ENCODE measurements at regions not wholly inside any gene's neighbourhood (a gene's known extent, or its start where the extent isn't known, plus 50 kb on each side); places are given as distances from the start of the nearest gene placed in this dataset.
"Not testable (repeated sequence)": the region's sequence is repeated elsewhere in the genome, so short reads cannot be mapped to it uniquely, and the experiment has no call there.

- H3K36me3 ChIP-seq (replicated peaks in 1 of 2), result no peaks in the 10 kb centered on the region
- DNase-seq, result no peak
- no peaks in the 10 kb centered on the region for H3K4me1 ChIP-seq (replicated peaks in 1 of 2)
- 86 to 96% (median 88%) methylated on average over 2 of the region's 2 CpGs for WGBS, 4 donors
- no peak for TF ChIP-seq CTCF (IDR thresholded peaks at IDR 0.05)
- no peak for TF ChIP-seq POLR2A (IDR thresholded peaks at IDR 0.05)
- no peaks in the 10 kb centered on the region for H3K9me3 ChIP-seq (replicated peaks in 1 of 3)
- intact Hi-C loops (cut with DNase I), result no loop called here
- no peak overlapping the region for H3K4me3 ChIP-seq
- H3K27ac ChIP-seq, result no peak overlapping the region
- H3K27me3 ChIP-seq, result no peaks in the 10 kb centered on the region
Observed at GRCh38 chr5:130514984-130515690, 610.9 kb downstream of the CHSY3 start.

GRCh38 chr5:130502702-130503101 lies 598.4 kb downstream of the CHSY3 start:
- no peak overlapping the region for H3K27ac ChIP-seq
- H3K9me3 ChIP-seq (replicated peaks in 1 of 3), result no peaks in the 10 kb centered on the region
- H3K27me3 ChIP-seq, result no peaks in the 10 kb centered on the region
- H3K4me1 ChIP-seq (replicated peaks in 1 of 2), result no peaks in the 10 kb centered on the region
- TF ChIP-seq POLR2A (IDR thresholded peaks at IDR 0.05), result no peak
- no peak for TF ChIP-seq CTCF (IDR thresholded peaks at IDR 0.05)
- no peak overlapping the region for H3K4me3 ChIP-seq
- no peaks in the 10 kb centered on the region for H3K36me3 ChIP-seq (replicated peaks in 1 of 2)
- WGBS, 4 donors, result 80 to 89% (median 83%) methylated on average over 4 of the region's 4 CpGs
- intact Hi-C loops (cut with DNase I), result no loop called here
- no peak for DNase-seq

- no peaks in the 10 kb centered on the region for H3K4me1 ChIP-seq (replicated peaks in 1 of 2)
- 24 to 34% (median 31%) methylated on average over 3 of the region's 3 CpGs for WGBS, 4 donors
- H3K4me3 ChIP-seq, result no peak overlapping the region
- no peak overlapping the region for H3K27ac ChIP-seq
- no peaks in the 10 kb centered on the region for H3K36me3 ChIP-seq (replicated peaks in 1 of 2)
- DNase-seq, result no peak
- intact Hi-C loops (cut with DNase I), result no loop called here
- no peaks in the 10 kb centered on the region for H3K27me3 ChIP-seq
- TF ChIP-seq POLR2A (IDR thresholded peaks at IDR 0.05) (no peak), CTCF (IDR thresholded peaks at IDR 0.05) (no peak)
- H3K9me3 ChIP-seq (replicated peaks in 1 of 3), result no peaks in the 10 kb centered on the region
Observed at GRCh38 chr5:130501151-130501865, 597.0 kb downstream of the CHSY3 start.

- WGBS, 4 donors, result 88 to 93% (median 89%) methylated on average over 4 of the region's 4 CpGs
- H3K27ac ChIP-seq; H3K4me3 ChIP-seq; H3K36me3 ChIP-seq (replicated peaks in 1 of 2); H3K4me1 ChIP-seq (replicated peaks in 1 of 2); H3K9me3 ChIP-seq (replicated peaks in 1 of 3); DNase-seq; intact Hi-C loops (cut with DNase I); H3K27me3 ChIP-seq: not testable (repeated sequence)
Observed at GRCh38 chr5:130500495-130500894, 596.2 kb downstream of the CHSY3 start.

- Histone ChIP-seq H3K4me3 (no peak overlapping the region), H3K9me3 (replicated peaks in 1 of 3) (no peaks in the 10 kb centered on the region), H3K36me3 (replicated peaks in 1 of 2) (no peaks in the 10 kb centered on the region), H3K27me3 (no peaks in the 10 kb centered on the region), H3K4me1 (replicated peaks in 1 of 2) (no peaks in the 10 kb centered on the region), H3K27ac (no peak overlapping the region)
- WGBS, 4 donors, result 76 to 91% (median 88%) methylated on average over 1 of the region's 1 CpG
- no peak for TF ChIP-seq POLR2A (IDR thresholded peaks at IDR 0.05)
- TF ChIP-seq CTCF (IDR thresholded peaks at IDR 0.05), result no peak
- intact Hi-C loops (cut with DNase I), result no loop called here
- no peak for DNase-seq
Observed at GRCh38 chr5:130496215-130496614, 592.0 kb downstream of the CHSY3 start.
